ENCODE measurements at regions not wholly inside any gene's neighbourhood (a gene's known extent, or its start where the extent isn't known, plus 50 kb on each side); places are given as distances from the start of the nearest gene placed in this dataset.

GRCh38 chr4:136812100-136812880 is 720.0 kb downstream of the PCDH18 start:
- DNase-seq = no peak
- Mint-ChIP-seq H3K36me3 (ENCODE audit: low read depth) (no peaks in the 10 kb centered on the region), H3K4me1 (ENCODE audit: low read depth) (no peaks in the 10 kb centered on the region), H3K27ac (no peak overlapping the region), H3K27me3 (ENCODE audit: insufficient read depth) (no peaks in the 10 kb centered on the region; the same call in 1 of the 2 replicates), H3K9me3 (peaks cover 6% of the 10 kb centered on the region), H3K4me3 (no peak overlapping the region)
- TF ChIP-seq CTCF (IDR thresholded peaks at IDR 0.05) = no peak

- Mint-ChIP-seq H3K4me1 (ENCODE audit: low read depth) (no peaks in the 10 kb centered on the region), H3K36me3 (ENCODE audit: low read depth) (no peaks in the 10 kb centered on the region), H3K27ac (no peak overlapping the region), H3K27me3 (ENCODE audit: insufficient read depth) (no peaks in the 10 kb centered on the region; the same call in 1 of the 2 replicates), H3K4me3 (no peak overlapping the region), H3K9me3 (peaks cover 6% of the 10 kb centered on the region)
- DNase-seq = no peak
- no peak for TF ChIP-seq CTCF (IDR thresholded peaks at IDR 0.05)
Measured at GRCh38 chr4:136811496-136812077, 720.7 kb downstream of the PCDH18 start.

DNA sequence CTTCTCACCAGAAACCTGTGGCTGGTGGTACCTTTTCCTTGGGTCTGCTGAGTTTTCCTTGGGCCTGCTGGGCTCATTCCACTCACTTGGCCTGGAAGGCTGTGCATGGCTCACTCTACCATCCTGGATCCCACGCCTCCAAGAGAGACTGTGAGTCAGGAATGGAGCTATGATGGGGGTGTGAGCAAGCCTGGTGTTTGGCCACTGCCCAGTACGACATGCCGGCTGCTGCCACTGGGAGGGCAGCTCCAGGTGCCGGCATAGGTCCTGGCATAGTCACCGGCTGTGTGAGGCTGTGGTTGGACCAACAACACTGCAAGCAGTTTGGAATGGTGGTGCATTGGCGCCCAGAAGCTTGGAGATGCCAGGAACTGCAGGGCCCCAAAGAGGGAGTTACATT is 721.7 kb downstream of the PCDH18 start:
- Mint-ChIP-seq H3K27me3 (ENCODE audit: insufficient read depth) (no peaks in the 10 kb centered on the region; the same call in 1 of the 2 replicates), H3K4me3 (no peak overlapping the region), H3K27ac (no peak overlapping the region), H3K4me1 (ENCODE audit: low read depth) (no peaks in the 10 kb centered on the region), H3K9me3 (peaks cover 11% of the 10 kb centered on the region), H3K36me3 (ENCODE audit: low read depth) (no peaks in the 10 kb centered on the region)
- no peak for TF ChIP-seq CTCF (IDR thresholded peaks at IDR 0.05)
- no peak for DNase-seq

- peaks cover 30% of the 10 kb centered on the region for H3K9me3 Mint-ChIP-seq
- no peak overlapping the region for H3K27ac Mint-ChIP-seq
- no peaks in the 10 kb centered on the region for H3K36me3 Mint-ChIP-seq (ENCODE audit: low read depth)
- H3K4me1 Mint-ChIP-seq (ENCODE audit: low read depth) = no peaks in the 10 kb centered on the region
- H3K4me3 Mint-ChIP-seq = no peak overlapping the region
- no peaks in the 10 kb centered on the region for H3K27me3 Mint-ChIP-seq (ENCODE audit: insufficient read depth)
- TF ChIP-seq CTCF (IDR thresholded peaks at IDR 0.05) = no peak
- DNase-seq = no peak
Measured at GRCh38 chr4:136806844-136807243, 725.5 kb downstream of the PCDH18 start.

DNA sequence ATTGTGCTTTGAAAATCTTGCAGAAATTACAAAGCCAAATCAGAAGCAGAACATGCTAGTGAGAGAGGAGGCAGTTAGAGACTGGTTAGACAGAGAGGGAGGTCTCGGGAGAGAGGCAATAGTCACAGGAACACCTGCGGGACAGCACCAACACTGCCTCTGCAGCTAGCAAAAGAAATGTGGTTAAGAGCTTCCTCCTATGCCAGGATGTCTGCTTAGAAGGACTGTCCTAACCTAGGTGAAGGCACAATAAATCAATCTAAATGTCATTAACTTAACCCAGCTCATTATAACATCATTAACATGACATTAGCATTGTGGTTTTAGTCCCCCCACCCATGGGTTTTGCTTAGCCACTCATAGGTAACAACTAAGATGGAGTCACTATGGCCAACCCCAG is 726.7 kb downstream of the PCDH18 start:
- Mint-ChIP-seq H3K4me3 (no peak overlapping the region), H3K9me3 (peaks cover 34% of the 10 kb centered on the region)
- no peak for DNase-seq

More for the DNA sequence above, 726.7 kb downstream of the PCDH18 start:
- H3K27ac Mint-ChIP-seq = no peak overlapping the region
- no peaks in the 10 kb centered on the region for H3K27me3 Mint-ChIP-seq (ENCODE audit: insufficient read depth)
- TF ChIP-seq CTCF (IDR thresholded peaks at IDR 0.05) = no peak
- H3K36me3 Mint-ChIP-seq (ENCODE audit: low read depth) = no peaks in the 10 kb centered on the region
- no peaks in the 10 kb centered on the region for H3K4me1 Mint-ChIP-seq (ENCODE audit: low read depth)

Measured in HFFc6 (cell line).